PFSK-1 (cell line): ENCODE measurements at regions not wholly inside any gene's neighbourhood (a gene's known extent, or its start where the extent isn't known, plus 50 kb on each side); places are given as distances from the start of the nearest gene placed in this dataset.
A peak's percentile ranks its signal among the peaks of the same experiment; 100 is the strongest.

Experiments
- FOXP2 ChIP-seq: optimal IDR thresholded peaks from 2 replicates; pipeline ENCODE3; 2011; ENCODE audit warnings: borderline replicate concordance, control low read depth, inconsistent platforms; ENCODE audit not compliant: insufficient read depth; ENCODE audit errors: extremely low read length, extremely low read depth
- POLR2AphosphoS5 ChIP-seq: IDR thresholded peaks from 2 replicates; pipeline ENCODE4 v1.6.1; 2012; ENCODE audit warnings: low read depth, mild to moderate bottlenecking, control low read depth, low read length, moderate library complexity
- SIN3A ChIP-seq: IDR thresholded peaks from 2 replicates; pipeline ENCODE4 v1.6.1; 2012; ENCODE audit warnings: mild to moderate bottlenecking, low read length, moderate library complexity, borderline replicate concordance; ENCODE audit not compliant: insufficient read depth
- TAF1 ChIP-seq: IDR thresholded peaks from 2 replicates; pipeline ENCODE4 v1.6.1; 2012; ENCODE audit warnings: low read length, control low read depth, borderline replicate concordance; ENCODE audit not compliant: insufficient read depth
- TF ChIP-seq, protein P1 (sequence below), 2 experiments: IDR thresholded peaks; 2 replicates each; pipeline versions ENCODE4 v1.6.1 to v1.8.0; 2011 to 2012; ENCODE audit warnings: low read depth in 2 of 2, low read length in 2 of 2, control low read depth in 1 of 2, inconsistent platforms in 1 of 2, mild to moderate bottlenecking in 1 of 2, moderate library complexity in 1 of 2; ENCODE audit not compliant: insufficient read depth in 1 of 2

DNA sequence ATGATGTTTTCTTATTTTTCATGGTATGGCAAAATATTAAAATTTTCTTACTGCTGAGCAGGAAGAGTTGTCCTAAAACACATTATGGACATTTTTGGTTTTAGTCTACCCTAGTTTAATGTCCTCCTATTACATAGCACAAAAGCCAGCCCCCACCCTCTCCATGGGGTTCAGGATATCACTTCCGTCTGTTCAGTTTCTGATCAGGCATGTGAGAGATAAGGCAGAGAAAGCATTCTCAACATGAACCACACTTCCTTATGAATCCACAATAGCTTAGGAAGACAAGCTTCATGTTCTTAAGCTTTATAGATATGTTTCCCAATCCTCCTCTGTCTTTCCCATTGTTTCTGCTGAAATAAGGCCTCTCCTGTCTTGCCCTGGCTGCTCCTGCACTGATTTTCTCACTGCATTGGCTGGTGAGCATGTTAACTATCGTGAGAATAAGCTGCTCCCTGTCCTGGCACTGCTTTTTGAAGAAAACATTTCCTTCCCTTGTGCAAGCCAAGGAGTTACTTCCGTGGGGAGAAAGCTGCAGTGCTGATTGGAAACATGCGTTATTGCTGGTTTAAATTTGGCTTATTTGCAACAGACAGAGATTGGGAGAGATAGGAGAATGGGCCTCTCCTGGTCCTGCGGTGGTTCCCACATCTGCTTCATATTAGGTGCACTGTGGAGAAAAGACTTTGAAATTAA, 260.3 kb upstream of the RPS23 start:
- peak; percentile 31; the same call in 1 of the 2 replicates for TF ChIP-seq SIN3A
- peak; percentile 76 for TF ChIP-seq POLR2AphosphoS5
- TF ChIP-seq TAF1 = no peak
- TF ChIP-seq, protein P1, sequence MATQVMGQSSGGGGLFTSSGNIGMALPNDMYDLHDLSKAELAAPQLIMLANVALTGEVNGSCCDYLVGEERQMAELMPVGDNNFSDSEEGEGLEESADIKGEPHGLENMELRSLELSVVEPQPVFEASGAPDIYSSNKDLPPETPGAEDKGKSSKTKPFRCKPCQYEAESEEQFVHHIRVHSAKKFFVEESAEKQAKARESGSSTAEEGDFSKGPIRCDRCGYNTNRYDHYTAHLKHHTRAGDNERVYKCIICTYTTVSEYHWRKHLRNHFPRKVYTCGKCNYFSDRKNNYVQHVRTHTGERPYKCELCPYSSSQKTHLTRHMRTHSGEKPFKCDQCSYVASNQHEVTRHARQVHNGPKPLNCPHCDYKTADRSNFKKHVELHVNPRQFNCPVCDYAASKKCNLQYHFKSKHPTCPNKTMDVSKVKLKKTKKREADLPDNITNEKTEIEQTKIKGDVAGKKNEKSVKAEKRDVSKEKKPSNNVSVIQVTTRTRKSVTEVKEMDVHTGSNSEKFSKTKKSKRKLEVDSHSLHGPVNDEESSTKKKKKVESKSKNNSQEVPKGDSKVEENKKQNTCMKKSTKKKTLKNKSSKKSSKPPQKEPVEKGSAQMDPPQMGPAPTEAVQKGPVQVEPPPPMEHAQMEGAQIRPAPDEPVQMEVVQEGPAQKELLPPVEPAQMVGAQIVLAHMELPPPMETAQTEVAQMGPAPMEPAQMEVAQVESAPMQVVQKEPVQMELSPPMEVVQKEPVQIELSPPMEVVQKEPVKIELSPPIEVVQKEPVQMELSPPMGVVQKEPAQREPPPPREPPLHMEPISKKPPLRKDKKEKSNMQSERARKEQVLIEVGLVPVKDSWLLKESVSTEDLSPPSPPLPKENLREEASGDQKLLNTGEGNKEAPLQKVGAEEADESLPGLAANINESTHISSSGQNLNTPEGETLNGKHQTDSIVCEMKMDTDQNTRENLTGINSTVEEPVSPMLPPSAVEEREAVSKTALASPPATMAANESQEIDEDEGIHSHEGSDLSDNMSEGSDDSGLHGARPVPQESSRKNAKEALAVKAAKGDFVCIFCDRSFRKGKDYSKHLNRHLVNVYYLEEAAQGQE (IDR thresholded peaks at IDR 0.05; ENCODE audit: insufficient read depth in 1 of 2, low read depth in 2 of 2, low read length in 2 of 2) = peak in 1 of 2 experiments; percentile 64; a peak in 1 of 4 replicates

DNA sequence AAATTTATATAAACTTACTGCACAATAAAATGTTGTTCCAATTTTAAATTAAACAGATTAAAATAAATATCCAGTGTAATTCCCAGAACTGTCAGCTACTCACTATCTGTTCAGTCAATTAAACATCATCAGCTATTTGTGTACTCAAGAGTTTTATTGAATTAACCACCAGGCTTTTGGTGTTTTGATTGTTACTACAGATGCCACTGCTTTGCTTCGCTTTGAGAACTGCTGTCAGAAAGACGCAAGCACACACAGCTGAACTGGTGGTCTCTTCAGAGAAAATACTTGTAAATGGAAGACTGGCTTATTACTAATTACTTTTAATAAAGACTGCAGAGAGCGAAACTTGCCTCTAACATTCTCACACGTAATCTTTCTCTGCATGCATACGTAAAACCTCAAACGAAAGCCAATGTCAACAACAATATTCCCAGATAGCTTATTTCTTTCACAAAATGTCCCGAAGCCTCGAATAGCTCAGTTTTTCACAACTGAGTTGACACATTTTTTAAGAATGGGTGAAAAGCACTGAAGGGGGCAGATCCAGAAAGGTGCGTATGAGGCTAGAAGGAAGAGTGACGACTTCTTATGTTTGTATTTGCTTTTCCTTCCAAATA, 259.6 kb upstream of the RPS23 start:
- no peak for TF ChIP-seq POLR2AphosphoS5
- TF ChIP-seq SIN3A = no peak
- no peak for TF ChIP-seq TAF1
- TF ChIP-seq, protein P1 (IDR thresholded peaks at IDR 0.05; ENCODE audit: insufficient read depth in 1 of 2, low read depth in 2 of 2, low read length in 2 of 2) = no peak
- TF ChIP-seq FOXP2 = no peak

DNA sequence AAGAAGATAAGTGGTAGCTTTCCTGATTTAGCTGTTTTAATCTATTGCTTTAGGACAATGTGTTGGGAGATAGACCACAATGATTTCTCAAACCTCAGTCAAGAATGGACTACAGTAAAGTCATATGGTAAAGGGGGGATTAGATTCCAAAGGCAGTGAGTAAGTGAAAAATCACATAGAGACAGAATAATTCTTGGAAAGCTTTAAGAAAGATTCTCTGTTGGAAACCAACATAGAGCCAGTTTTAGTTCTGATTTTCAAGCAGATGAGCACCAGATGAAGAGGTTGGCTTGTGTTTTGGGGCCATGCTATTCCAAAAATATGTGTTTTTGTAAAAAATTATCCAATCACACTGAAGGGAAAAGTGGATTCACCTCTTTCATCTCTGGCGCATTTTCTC, 256.8 kb upstream of the RPS23 start:
- TF ChIP-seq, protein P1 (IDR thresholded peaks at IDR 0.05; ENCODE audit: insufficient read depth in 1 of 2, low read depth in 2 of 2, low read length in 2 of 2) = no peak
- TF ChIP-seq TAF1 = no peak
- TF ChIP-seq SIN3A = no peak
- no peak for TF ChIP-seq FOXP2
- no peak for TF ChIP-seq POLR2AphosphoS5

DNA sequence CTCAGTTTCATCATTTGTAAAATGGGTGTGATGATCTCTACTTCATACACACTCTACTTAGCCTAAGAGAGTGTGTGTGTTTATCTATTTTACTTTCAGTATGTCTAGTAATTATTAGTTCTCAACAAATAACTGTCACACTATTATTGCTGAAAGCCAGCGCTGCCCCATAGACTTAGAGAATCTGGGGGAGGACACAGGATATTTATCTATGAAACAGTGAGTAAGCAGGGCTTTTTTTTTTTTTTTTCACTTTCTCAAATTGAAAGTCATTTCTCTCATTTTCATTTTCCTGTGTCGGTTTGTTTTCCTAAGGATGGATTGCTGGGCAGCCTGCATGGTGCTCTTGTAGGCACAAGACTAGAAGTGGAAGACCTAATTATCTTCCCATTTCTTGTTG, 248.4 kb upstream of the RPS23 start:
- TF ChIP-seq TAF1 (0 out of 2 replicates have a peak, but pooled peaks have one; percentile 25), SIN3A (no peak), POLR2AphosphoS5 (no peak)
- TF ChIP-seq, protein P1 (IDR thresholded peaks at IDR 0.05; ENCODE audit: insufficient read depth in 1 of 2, low read depth in 2 of 2, low read length in 2 of 2) = no peak

DNA sequence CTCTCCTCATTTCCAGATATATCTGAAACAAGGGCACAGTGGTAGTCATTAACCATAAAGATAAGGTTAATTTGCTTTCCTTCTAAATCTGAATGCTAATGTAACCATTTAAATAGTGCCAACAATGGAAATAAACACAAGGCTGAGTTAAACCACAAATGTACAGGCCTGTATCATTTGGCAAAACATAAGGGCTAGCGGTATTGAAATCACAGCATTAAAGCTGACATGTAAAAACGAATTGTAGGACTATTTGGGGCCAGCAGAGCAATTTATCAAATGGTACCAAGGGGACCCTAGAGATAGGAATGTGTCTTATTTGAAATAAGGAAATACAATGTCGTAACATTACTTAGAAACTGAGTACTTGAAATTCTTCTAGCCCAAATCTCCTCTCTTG, 247.5 kb upstream of the RPS23 start:
- TF ChIP-seq, protein P1 (IDR thresholded peaks at IDR 0.05; ENCODE audit: insufficient read depth in 1 of 2, low read depth in 2 of 2, low read length in 2 of 2) = no peak
- TF ChIP-seq POLR2AphosphoS5 (no peak), FOXP2 (no peak), TAF1 (no peak), SIN3A (no peak)
